CD4-positive, alpha-beta memory T cell (primary cell): ENCODE measurements at regions not wholly inside any gene's neighbourhood (a gene's known extent, or its start where the extent isn't known, plus 50 kb on each side); places are given as distances from the start of the nearest gene placed in this dataset.
A peak's percentile ranks its signal among the peaks of the same experiment; 100 is the strongest.

Experiments used
- CTCF ChIA-PET: fragments of 350-600 bp; sonication (Branson Sonifier 250); formaldehyde crosslinking; loops from one replicate; lab custom pipeline; 2021; ENCODE audit warnings: inconsistent platforms; ENCODE audit not compliant: partially characterized antibody; lab: Charles Lee
- POLR2A ChIA-PET: fragments of 350-600 bp; sonication (Branson Sonifier 250); formaldehyde crosslinking; loops from one replicate; lab custom pipeline; 2021; ENCODE audit not compliant: partially characterized antibody; lab: Charles Lee
- DNase-seq, 5 donors: peaks; one replicate each; pipeline versions ENCODE4 v3.0.0 to v3.0.0-alpha.2; 2020 to 2022; ENCODE audit warnings: mixed read lengths in 1 of 5
- H3K27ac ChIP-seq: one replicate; pipeline ENCODE4 v1.7.0; 2013; ENCODE audit warnings: low read depth, low read length
- H3K27me3 ChIP-seq: 2 replicates; pipeline ENCODE4 v1.7.0; 2013; ENCODE audit warnings: mild to moderate bottlenecking, low read length, moderate library complexity; ENCODE audit not compliant: insufficient read depth
- H3K36me3 ChIP-seq: 2 replicates; pipeline ENCODE4 v1.7.0; 2013; ENCODE audit warnings: mild to moderate bottlenecking, low read length, moderate library complexity; ENCODE audit not compliant: insufficient read depth
- H3K4me1 ChIP-seq: 2 replicates; pipeline ENCODE4 v1.7.0; 2013; ENCODE audit warnings: mild to moderate bottlenecking, low read length, moderate library complexity; ENCODE audit not compliant: insufficient read depth
- H3K4me3 ChIP-seq, 2 donors: one replicate each; pipeline ENCODE4 v1.7.0; 2013; ENCODE audit warnings: low read length in 2 of 2, mild to moderate bottlenecking in 1 of 2
- H3K9me3 ChIP-seq, 2 donors: one replicate each; pipeline ENCODE4 v1.7.0; 2013; ENCODE audit warnings: low read length in 2 of 2, control low read depth in 1 of 2; ENCODE audit not compliant: control insufficient read depth in 1 of 2
- H3K27ac Mint-ChIP-seq, 7 donors: one replicate each; pipeline ENCODE4 v1.8.0; 2020 to 2021; ENCODE audit warnings: mixed read lengths in 7 of 7, mild to moderate bottlenecking in 6 of 7, inconsistent platforms in 3 of 7, moderate library complexity in 3 of 7
- H3K27me3 Mint-ChIP-seq, 2 donors: one replicate each; pipeline ENCODE4 v1.8.0; 2020 to 2021; ENCODE audit warnings: mixed read lengths in 2 of 2
- H3K36me3 Mint-ChIP-seq, 2 donors: one replicate each; pipeline ENCODE4 v1.8.0; 2020 to 2021; ENCODE audit warnings: mixed read lengths in 2 of 2, inconsistent platforms in 1 of 2, mild to moderate bottlenecking in 1 of 2
- H3K4me1 Mint-ChIP-seq, 4 donors: one replicate each; pipeline ENCODE4 v1.8.0; 2020 to 2021; ENCODE audit warnings: mixed read lengths in 4 of 4, mild to moderate bottlenecking in 1 of 4
- H3K4me3 Mint-ChIP-seq, 8 donors: one replicate each; pipeline ENCODE4 v1.8.0; 2020 to 2021; ENCODE audit warnings: mixed read lengths in 8 of 8, mild to moderate bottlenecking in 7 of 8, moderate library complexity in 6 of 8, inconsistent platforms in 3 of 8
- H3K9me3 Mint-ChIP-seq, 8 donors: one replicate each; pipeline ENCODE4 v1.8.0; 2020 to 2021; ENCODE audit warnings: mixed read lengths in 8 of 8, mild to moderate bottlenecking in 5 of 8, inconsistent platforms in 3 of 8, moderate library complexity in 1 of 8
- intact Hi-C: fragments of 100-400 bp; cut with micrococcal nuclease; formaldehyde crosslinking; loops from one replicate; pipeline ENCODE4 v1.15.1; 2023

DNA sequence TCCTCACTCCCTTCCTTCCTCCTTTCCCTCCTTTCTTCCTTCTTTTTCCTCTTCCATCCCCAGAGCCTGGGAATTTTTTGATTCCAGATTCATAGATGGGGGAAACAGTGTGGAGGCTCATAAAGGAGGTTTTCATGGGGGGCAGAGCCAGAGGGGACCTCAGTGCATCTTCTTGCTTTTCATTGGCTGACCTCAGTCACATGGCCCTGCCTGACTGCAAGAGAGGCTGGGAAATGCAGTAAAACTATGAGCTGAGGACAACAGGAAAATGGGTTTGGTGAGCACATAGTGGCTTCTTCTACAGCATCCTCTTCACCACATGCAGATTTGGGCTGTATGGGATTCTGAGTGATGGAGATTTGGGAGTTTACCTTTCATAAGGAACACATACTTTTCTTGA, 437.1 kb upstream of the TBX3 start:
- peaks cover 0 to 27% (median 10%) of the 10 kb centered on the region in 8 donors for H3K9me3 Mint-ChIP-seq
- no peaks in the 10 kb centered on the region for H3K36me3 ChIP-seq
- intact Hi-C loops, result no loop called here
- H3K4me1 Mint-ChIP-seq, result no peaks in the 10 kb centered on the region
- peak overlapping the region in 1 of 7 donors; percentile 43 for H3K27ac Mint-ChIP-seq
- ChIA-PET CTCF (no interaction called here), POLR2A (no interaction called here)
- no peak overlapping the region for H3K27ac ChIP-seq
- DNase-seq, result no peak
- no peaks in the 10 kb centered on the region for H3K36me3 Mint-ChIP-seq
- no peaks in the 10 kb centered on the region for H3K27me3 Mint-ChIP-seq
- no peaks in the 10 kb centered on the region for H3K9me3 ChIP-seq
- no peak overlapping the region for H3K4me3 ChIP-seq
- H3K4me3 Mint-ChIP-seq, result no peak overlapping the region
- H3K27me3 ChIP-seq, result no peaks in the 10 kb centered on the region
- no peaks in the 10 kb centered on the region for H3K4me1 ChIP-seq

DNA sequence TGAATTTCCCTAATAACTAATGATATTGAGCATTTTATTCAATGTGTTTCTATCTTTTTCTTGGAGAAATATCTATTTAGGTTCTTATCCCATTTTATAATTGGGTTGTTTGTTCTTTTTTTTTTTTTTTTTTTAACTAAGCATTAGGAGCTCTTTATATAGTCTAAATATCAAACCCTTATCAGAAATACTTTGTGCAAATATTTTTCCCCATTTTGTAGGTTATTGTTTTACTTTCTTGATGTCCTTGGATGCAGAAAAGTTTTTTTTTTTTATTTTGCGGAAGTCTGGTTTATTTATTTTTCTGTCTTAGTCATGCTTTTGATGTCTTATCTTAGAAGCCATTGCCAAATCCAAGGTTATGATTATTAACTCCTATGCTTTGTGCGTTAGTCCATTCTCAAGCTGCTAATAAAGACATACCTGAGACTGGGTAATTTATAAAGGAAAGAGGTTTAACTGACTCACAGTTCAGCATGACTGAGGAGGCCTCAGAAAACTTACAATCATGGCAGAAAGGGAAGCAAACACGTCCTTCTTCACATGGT, 434.3 kb upstream of the TBX3 start:
- Mint-ChIP-seq H3K27me3 (no peaks in the 10 kb centered on the region), H3K36me3 (no peaks in the 10 kb centered on the region), H3K4me3 (no peak overlapping the region), H3K27ac (no peak overlapping the region), H3K4me1 (no peaks in the 10 kb centered on the region), H3K9me3 (peaks cover 0 to 21% (median 6%) of the 10 kb centered on the region in 8 donors)
- ChIA-PET CTCF (no interaction called here), POLR2A (no interaction called here)
- Histone ChIP-seq H3K36me3 (no peaks in the 10 kb centered on the region), H3K4me1 (no peaks in the 10 kb centered on the region), H3K9me3 (no peaks in the 10 kb centered on the region), H3K27ac (no peak overlapping the region), H3K4me3 (no peak overlapping the region), H3K27me3 (no peaks in the 10 kb centered on the region)
- DNase-seq, result no peak
- intact Hi-C loops, result no loop called here

DNA sequence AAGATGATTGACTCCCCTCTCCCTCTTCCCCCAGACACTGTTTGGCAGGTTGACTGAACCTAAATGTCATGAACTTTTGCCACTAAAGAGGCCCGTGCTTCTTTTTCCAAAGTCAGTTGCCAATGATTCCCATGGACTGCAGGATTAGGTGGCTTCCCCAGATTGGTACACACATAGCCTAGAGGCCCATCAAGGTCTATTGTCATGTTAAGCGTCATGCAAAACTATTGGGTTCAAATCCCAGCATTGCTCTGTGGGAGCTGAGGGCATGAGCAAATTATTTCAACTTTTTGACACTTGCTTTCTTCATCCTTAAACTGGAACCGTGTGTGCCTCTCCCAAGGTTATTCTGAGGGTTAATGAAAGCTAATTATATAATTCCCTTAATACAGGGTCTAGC, 430.2 kb upstream of the TBX3 start:
- no peaks in the 10 kb centered on the region for H3K36me3 ChIP-seq
- POLR2A ChIA-PET, result interaction anchor here (0.6 kb wide), 1 partner anchor 10 kb away, joined by 3 read pairs; no protein-coding TSS in a partner anchor
- CTCF ChIA-PET, result no interaction called here
- H3K4me3 Mint-ChIP-seq, result no peak overlapping the region
- peaks cover 0 to 19% (median 3%) of the 10 kb centered on the region in 8 donors for H3K9me3 Mint-ChIP-seq
- no peaks in the 10 kb centered on the region for H3K36me3 Mint-ChIP-seq
- H3K27ac Mint-ChIP-seq, result no peak overlapping the region
- H3K27me3 ChIP-seq, result no peaks in the 10 kb centered on the region
- no peak overlapping the region for H3K27ac ChIP-seq
- no peak overlapping the region for H3K4me3 ChIP-seq
- no peaks in the 10 kb centered on the region for H3K9me3 ChIP-seq
- no peaks in the 10 kb centered on the region for H3K27me3 Mint-ChIP-seq
- H3K4me1 ChIP-seq, result no peaks in the 10 kb centered on the region
- no peaks in the 10 kb centered on the region for H3K4me1 Mint-ChIP-seq
- DNase-seq, result no peak
- intact Hi-C loops, result no loop called here

DNA sequence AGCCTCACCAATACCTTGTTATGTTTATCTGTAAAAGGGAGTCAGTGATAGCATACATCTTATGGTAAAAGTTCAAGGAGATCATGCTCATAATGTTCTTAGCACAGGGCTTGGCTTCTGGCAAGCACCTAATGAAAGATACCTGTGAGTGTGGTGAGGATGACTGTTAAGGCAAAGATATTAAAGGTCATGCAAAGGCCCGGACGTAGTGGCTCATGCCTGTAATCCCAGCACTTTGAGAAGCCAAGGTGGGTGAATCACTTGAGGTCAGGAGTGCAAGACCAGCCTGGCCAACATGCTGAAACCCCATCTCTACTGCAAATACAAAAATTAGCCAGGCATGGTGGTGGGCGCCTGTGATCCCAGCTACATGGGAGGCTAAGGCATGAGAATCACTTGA, 425.9 kb upstream of the TBX3 start:
- H3K9me3 Mint-ChIP-seq, result peaks cover 0 to 11% (median 3%) of the 10 kb centered on the region in 8 donors
- Histone ChIP-seq H3K36me3 (no peaks in the 10 kb centered on the region), H3K9me3 (no peaks in the 10 kb centered on the region), H3K27me3 (no peaks in the 10 kb centered on the region), H3K4me1 (no peaks in the 10 kb centered on the region), H3K4me3 (no peak overlapping the region), H3K27ac (no peak overlapping the region)
- H3K4me3 Mint-ChIP-seq, result no peak overlapping the region
- intact Hi-C loops, result no loop called here
- CTCF ChIA-PET, result no interaction called here
- no peak for DNase-seq
- no peaks in the 10 kb centered on the region for H3K4me1 Mint-ChIP-seq
- H3K27me3 Mint-ChIP-seq, result no peaks in the 10 kb centered on the region
- POLR2A ChIA-PET, result no interaction called here
- H3K36me3 Mint-ChIP-seq, result no peaks in the 10 kb centered on the region
- no peak overlapping the region for H3K27ac Mint-ChIP-seq

DNA sequence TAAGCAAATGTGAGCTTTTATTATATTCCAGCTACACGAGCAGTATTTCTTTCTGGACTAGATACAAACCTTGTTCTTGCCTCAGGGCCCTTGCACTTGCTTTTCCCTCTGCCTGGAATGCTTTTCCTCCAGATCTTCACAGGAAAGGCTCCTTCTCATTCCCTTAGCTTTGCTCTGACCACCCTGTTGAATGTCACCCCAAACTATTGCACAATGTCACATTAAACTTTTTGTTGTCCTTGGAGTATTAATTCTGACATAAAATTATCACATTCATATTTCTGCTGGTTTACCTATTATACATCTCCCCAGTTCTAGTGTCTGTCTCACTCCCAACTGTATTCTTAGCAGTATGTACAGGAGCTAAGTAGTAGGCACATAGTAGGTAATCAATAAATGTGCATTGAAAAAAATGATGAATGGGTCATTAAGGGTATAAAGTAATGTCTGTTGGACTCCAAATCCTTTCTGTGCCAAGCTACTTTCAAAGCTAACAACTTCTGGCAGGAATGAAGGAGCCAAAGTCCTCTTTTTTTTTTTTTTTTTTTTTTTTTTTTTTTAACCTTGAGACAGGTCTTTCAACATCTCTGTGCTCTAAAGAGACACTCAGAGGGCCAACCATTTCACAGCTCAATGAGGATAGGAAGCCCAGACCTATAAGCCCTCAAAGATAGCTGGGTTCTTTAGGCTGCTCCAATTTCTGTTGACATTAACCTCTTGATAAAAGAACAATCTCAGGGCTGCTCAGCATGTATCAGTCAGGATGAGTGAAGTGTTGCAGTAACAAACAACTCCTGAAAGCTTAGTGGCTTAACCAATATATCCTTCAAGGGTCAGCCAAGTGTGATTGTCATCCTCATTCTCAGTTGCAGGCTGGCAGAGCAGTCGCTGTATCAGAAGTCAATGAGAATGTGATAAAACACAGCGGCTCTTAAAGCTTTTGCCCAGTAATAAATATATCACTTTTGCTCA, 424.4 kb upstream of the TBX3 start:
- H3K36me3 ChIP-seq, result no peaks in the 10 kb centered on the region
- Mint-ChIP-seq H3K27me3 (no peaks in the 10 kb centered on the region), H3K4me1 (no peaks in the 10 kb centered on the region), H3K36me3 (no peaks in the 10 kb centered on the region), H3K27ac (no peak overlapping the region), H3K9me3 (peaks cover 0 to 12% (median 5%) of the 10 kb centered on the region in 8 donors), H3K4me3 (no peak overlapping the region)
- no peak overlapping the region for H3K4me3 ChIP-seq
- no peak for DNase-seq
- no peaks in the 10 kb centered on the region for H3K4me1 ChIP-seq
- ChIA-PET POLR2A (no interaction called here), CTCF (no interaction called here)
- no peaks in the 10 kb centered on the region for H3K27me3 ChIP-seq
- intact Hi-C loops, result no loop called here
- H3K9me3 ChIP-seq, result no peaks in the 10 kb centered on the region
- no peak overlapping the region for H3K27ac ChIP-seq

DNA sequence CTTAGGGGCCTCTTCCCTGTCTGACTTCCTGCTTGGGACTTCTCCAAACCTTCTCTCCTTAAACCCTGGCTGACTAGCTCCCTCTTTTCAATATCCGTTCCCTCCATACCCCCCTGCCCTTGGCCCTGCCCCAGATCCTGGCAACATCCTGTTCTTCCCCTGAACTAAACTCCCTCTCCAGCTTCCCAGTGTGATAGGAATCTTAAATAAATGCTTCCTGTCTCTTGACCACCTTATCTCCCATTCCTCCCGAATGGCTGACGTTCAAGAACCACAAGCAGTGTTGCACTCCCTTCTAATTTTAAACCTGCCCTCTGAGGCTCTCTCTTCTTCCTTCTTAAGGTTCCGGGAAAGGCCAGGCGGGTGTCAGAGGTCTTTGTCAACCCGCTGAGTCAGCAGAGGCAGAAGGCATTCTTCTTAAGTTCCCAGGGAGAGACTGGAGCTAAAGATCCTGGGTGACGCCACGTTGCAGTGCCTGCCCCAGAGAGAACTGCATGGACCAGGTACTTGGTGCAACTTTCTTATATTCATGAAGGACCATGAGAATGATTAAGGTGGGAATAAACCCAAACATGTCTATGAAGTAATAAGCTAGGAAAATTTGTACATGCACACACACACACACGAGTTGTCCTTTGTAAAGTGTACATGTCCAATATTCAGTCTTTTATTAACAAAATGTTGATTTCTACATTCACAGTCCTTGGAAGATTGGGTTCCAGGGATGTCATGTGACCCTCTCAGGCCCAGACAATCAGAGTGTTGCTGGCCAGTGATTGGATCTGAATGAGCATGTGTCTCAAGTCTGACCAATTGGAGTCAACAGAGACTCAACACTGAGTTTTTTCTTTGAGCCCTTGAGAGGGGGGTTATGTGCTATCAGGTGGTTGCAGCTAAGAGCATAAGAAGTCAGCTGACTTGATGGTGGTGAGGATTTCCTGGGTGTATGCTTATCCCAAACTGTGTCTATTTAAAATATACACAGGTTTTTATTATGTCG, 420.2 kb upstream of the TBX3 start:
- Histone ChIP-seq H3K4me1 (no peaks in the 10 kb centered on the region), H3K4me3 (no peak overlapping the region), H3K9me3 (no peaks in the 10 kb centered on the region), H3K27ac (no peak overlapping the region), H3K27me3 (no peaks in the 10 kb centered on the region), H3K36me3 (no peaks in the 10 kb centered on the region)
- intact Hi-C loops, result no loop called here
- H3K27ac Mint-ChIP-seq, result no peak overlapping the region
- no peaks in the 10 kb centered on the region for H3K36me3 Mint-ChIP-seq
- no peak for DNase-seq
- ChIA-PET CTCF (no interaction called here), POLR2A (no interaction called here)
- H3K9me3 Mint-ChIP-seq, result peaks cover 0 to 21% (median 11%) of the 10 kb centered on the region in 8 donors
- H3K4me1 Mint-ChIP-seq, result no peaks in the 10 kb centered on the region
- no peak overlapping the region for H3K4me3 Mint-ChIP-seq
- H3K27me3 Mint-ChIP-seq, result no peaks in the 10 kb centered on the region

DNA sequence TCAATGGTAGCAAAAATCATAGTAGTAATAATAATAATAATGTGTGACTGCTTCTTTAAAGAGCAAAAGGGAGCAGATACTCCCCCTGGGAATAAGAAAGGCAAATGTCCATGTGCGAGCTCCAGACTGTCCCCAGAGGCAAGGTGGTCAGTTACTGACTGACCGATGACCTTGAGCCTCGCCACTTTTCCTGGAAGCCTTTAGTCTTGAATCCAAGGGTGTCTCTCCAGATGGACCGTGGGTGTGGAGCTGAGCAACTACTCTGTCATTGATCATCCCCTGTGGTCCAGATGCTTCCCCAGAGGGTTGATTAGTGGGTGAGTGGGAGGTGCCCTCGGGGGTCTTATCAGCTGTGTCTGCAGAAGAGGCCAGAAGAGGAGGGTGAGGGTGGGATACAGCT, 418.5 kb upstream of the TBX3 start:
- no peak for DNase-seq
- H3K4me1 Mint-ChIP-seq, result no peaks in the 10 kb centered on the region
- H3K27ac ChIP-seq, result no peak overlapping the region
- no peaks in the 10 kb centered on the region for H3K27me3 ChIP-seq
- H3K4me1 ChIP-seq, result no peaks in the 10 kb centered on the region
- H3K27ac Mint-ChIP-seq, result no peak overlapping the region
- no peak overlapping the region for H3K4me3 Mint-ChIP-seq
- H3K9me3 ChIP-seq, result no peaks in the 10 kb centered on the region
- intact Hi-C loops, result no loop called here
- ChIA-PET CTCF (no interaction called here), POLR2A (no interaction called here)
- H3K36me3 Mint-ChIP-seq, result no peaks in the 10 kb centered on the region
- peaks cover 0 to 24% (median 15%) of the 10 kb centered on the region in 8 donors for H3K9me3 Mint-ChIP-seq
- H3K4me3 ChIP-seq, result no peak overlapping the region
- no peaks in the 10 kb centered on the region for H3K27me3 Mint-ChIP-seq
- H3K36me3 ChIP-seq, result no peaks in the 10 kb centered on the region
